Liver (tissue), 8 donors: ENCODE measurements at regions not wholly inside any gene's neighbourhood (a gene's known extent, or its start where the extent isn't known, plus 50 kb on each side); places are given as distances from the start of the nearest gene placed in this dataset.

Experiments
- DNase-seq: peaks from one replicate; pipeline ENCODE4 v3.0.0-alpha.2; 2017; ENCODE audit warnings: low spot score
- H3K27ac ChIP-seq, 2 donors: one replicate each; pipeline ENCODE4 v1.7.0; 2013; ENCODE audit warnings: inconsistent platforms in 2 of 2, low read length in 2 of 2, control low read depth in 1 of 2, low read depth in 1 of 2, mild to moderate bottlenecking in 1 of 2
- H3K27me3 ChIP-seq, 4 donors: one replicate each; pipeline versions ENCODE4 v1.6.1 to v1.7.0; 2013; ENCODE audit warnings: low read length in 3 of 4, inconsistent platforms in 1 of 4, mild to moderate bottlenecking in 1 of 4, moderate library complexity in 1 of 4; ENCODE audit not compliant: control insufficient read depth in 4 of 4, insufficient read depth in 4 of 4
- H3K36me3 ChIP-seq, 4 donors: one replicate each; pipeline versions ENCODE4 v1.6.1 to v1.7.0; 2013; ENCODE audit warnings: low read length in 3 of 4, mild to moderate bottlenecking in 3 of 4, low read depth in 1 of 4, moderate library complexity in 1 of 4; ENCODE audit not compliant: control insufficient read depth in 4 of 4, insufficient read depth in 3 of 4
- H3K4me1 ChIP-seq, 4 donors: one replicate each; pipeline versions ENCODE4 v1.6.1 to v1.7.0; 2013; ENCODE audit warnings: low read length in 3 of 4, mild to moderate bottlenecking in 3 of 4, moderate library complexity in 1 of 4; ENCODE audit not compliant: control insufficient read depth in 4 of 4, insufficient read depth in 4 of 4
- H3K4me3 ChIP-seq, 3 donors: one replicate each; pipeline versions ENCODE4 v1.6.1 to v1.7.0; 2013; ENCODE audit warnings: low read length in 3 of 3, control low read depth in 1 of 3, low read depth in 1 of 3, mild to moderate bottlenecking in 1 of 3
- H3K9ac ChIP-seq, 2 donors: one replicate each; pipeline ENCODE4 v1.7.0; 2013; ENCODE audit warnings: low read length in 2 of 2, mild to moderate bottlenecking in 2 of 2, moderate library complexity in 2 of 2, control low read depth in 1 of 2, low read depth in 1 of 2
- H3K9me3 ChIP-seq, 4 donors: one replicate each; pipeline versions ENCODE4 v1.6.1 to v1.7.0; 2013; ENCODE audit warnings: low read length in 3 of 4; ENCODE audit not compliant: control insufficient read depth in 4 of 4
- ATF3 ChIP-seq: IDR thresholded peaks from 2 replicates; pipeline ENCODE4 v1.6.1; 2016; ENCODE audit warnings: antibody characterized with exemption
- EGR1 ChIP-seq, 2 donors: IDR thresholded peaks; 2 replicates each; pipeline ENCODE4 v1.6.1; 2016 to 2018; ENCODE audit warnings: antibody characterized with exemption in 2 of 2, low read depth in 2 of 2
- FOXA1 ChIP-seq: IDR thresholded peaks from 2 replicates; pipeline ENCODE4 v1.6.1; 2016; ENCODE audit warnings: antibody characterized with exemption
- FOXA2 ChIP-seq: IDR thresholded peaks from 2 replicates; pipeline ENCODE4 v1.6.1; 2016; ENCODE audit warnings: antibody characterized with exemption
- GABPA ChIP-seq, 2 donors: IDR thresholded peaks in 1 of 2; conservative IDR thresholded peaks in 1 of 2; 2 replicates each; pipeline ENCODE4 v1.6.1; 2016; ENCODE audit warnings: antibody characterized with exemption in 2 of 2, mild to moderate bottlenecking in 1 of 2, moderate library complexity in 1 of 2
- HNF4A ChIP-seq, 2 donors: conservative IDR thresholded peaks; 2 replicates each; pipeline ENCODE4 v1.6.1; 2016; ENCODE audit warnings: antibody characterized with exemption in 2 of 2, mild to moderate bottlenecking in 2 of 2
- HNF4G ChIP-seq: IDR thresholded peaks from 2 replicates; pipeline ENCODE4 v1.6.1; 2016; ENCODE audit warnings: antibody characterized with exemption
- JUND ChIP-seq, 2 donors: IDR thresholded peaks; 2 replicates each; pipeline ENCODE4 v1.6.1; 2016; ENCODE audit warnings: antibody characterized with exemption in 2 of 2
- MAX ChIP-seq: IDR thresholded peaks from 2 replicates; pipeline ENCODE4 v1.6.1; 2016; ENCODE audit warnings: antibody characterized with exemption
- NR2F2 ChIP-seq: IDR thresholded peaks from 2 replicates; pipeline ENCODE4 v1.6.1; 2016; ENCODE audit warnings: antibody characterized with exemption
- RAD21 ChIP-seq, 2 donors: IDR thresholded peaks; 2 replicates each; pipeline ENCODE4 v1.6.1; 2016; ENCODE audit warnings: antibody characterized with exemption in 2 of 2, mild to moderate bottlenecking in 2 of 2
- REST ChIP-seq: IDR thresholded peaks from 2 replicates; pipeline ENCODE4 v1.6.1; 2016; ENCODE audit warnings: antibody characterized with exemption, mild to moderate bottlenecking
- RXRA ChIP-seq, 2 donors: IDR thresholded peaks; 2 replicates each; pipeline ENCODE4 v1.6.1; 2017 to 2018; ENCODE audit warnings: antibody characterized with exemption in 2 of 2, mild to moderate bottlenecking in 1 of 2
- TAF1 ChIP-seq: conservative IDR thresholded peaks from 2 replicates; pipeline ENCODE4 v1.6.1; 2016; ENCODE audit warnings: antibody characterized with exemption, mild to moderate bottlenecking
- YY1 ChIP-seq: IDR thresholded peaks from 2 replicates; pipeline ENCODE4 v1.6.1; 2016; ENCODE audit warnings: antibody characterized with exemption, mild to moderate bottlenecking
- WGBS: extraction: QIAGEN DNeasy Blood & Tissue Kit; methylation state at CpG from one replicate; pipeline ENCODE4 v1.1.7; 2013; 5-methylcytosine and 5-hydroxymethylcytosine counted together
- TF ChIP-seq, protein P1 (sequence below): fragments of 150-350 bp; IDR thresholded peaks from 2 replicates; pipeline ENCODE4 v1.5.1; 2017; ENCODE audit warnings: improper control_type of control experiment, low read depth, low read length; ENCODE audit not compliant: missing input control
- TF ChIP-seq, protein P2 (sequence below): IDR thresholded peaks from 2 replicates; pipeline ENCODE4 v1.6.1; 2016; ENCODE audit warnings: antibody characterized with exemption
- donor health status: healthy.
- donor health status: healthy.
- donor health status: healthy.
- donor health status: healthy.
- donor health status: healthy.

GRCh38 chr7:27424749-27425148 lies 182.1 kb downstream of the EVX1 start:
- peaks cover 4 to 12% (median 10%) of the 10 kb centered on the region in 4 donors for H3K4me1 ChIP-seq
- WGBS: 48% methylated on average over 4 of the region's 4 CpGs
- no peak for TF ChIP-seq GABPA (IDR thresholded peaks at IDR 0.05 in 1 of 2, conservative IDR thresholded peaks at IDR 0.05 in 1 of 2)
- TF ChIP-seq MAX: no peak
- TF ChIP-seq REST: no peak
- TF ChIP-seq JUND (IDR thresholded peaks at IDR 0.05): no peak
- TF ChIP-seq, protein P1, sequence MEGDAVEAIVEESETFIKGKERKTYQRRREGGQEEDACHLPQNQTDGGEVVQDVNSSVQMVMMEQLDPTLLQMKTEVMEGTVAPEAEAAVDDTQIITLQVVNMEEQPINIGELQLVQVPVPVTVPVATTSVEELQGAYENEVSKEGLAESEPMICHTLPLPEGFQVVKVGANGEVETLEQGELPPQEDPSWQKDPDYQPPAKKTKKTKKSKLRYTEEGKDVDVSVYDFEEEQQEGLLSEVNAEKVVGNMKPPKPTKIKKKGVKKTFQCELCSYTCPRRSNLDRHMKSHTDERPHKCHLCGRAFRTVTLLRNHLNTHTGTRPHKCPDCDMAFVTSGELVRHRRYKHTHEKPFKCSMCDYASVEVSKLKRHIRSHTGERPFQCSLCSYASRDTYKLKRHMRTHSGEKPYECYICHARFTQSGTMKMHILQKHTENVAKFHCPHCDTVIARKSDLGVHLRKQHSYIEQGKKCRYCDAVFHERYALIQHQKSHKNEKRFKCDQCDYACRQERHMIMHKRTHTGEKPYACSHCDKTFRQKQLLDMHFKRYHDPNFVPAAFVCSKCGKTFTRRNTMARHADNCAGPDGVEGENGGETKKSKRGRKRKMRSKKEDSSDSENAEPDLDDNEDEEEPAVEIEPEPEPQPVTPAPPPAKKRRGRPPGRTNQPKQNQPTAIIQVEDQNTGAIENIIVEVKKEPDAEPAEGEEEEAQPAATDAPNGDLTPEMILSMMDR: no peak
- no peak for TF ChIP-seq EGR1 (IDR thresholded peaks at IDR 0.05; ENCODE audit: low read depth in 2 of 2)
- TF ChIP-seq, protein P2, sequence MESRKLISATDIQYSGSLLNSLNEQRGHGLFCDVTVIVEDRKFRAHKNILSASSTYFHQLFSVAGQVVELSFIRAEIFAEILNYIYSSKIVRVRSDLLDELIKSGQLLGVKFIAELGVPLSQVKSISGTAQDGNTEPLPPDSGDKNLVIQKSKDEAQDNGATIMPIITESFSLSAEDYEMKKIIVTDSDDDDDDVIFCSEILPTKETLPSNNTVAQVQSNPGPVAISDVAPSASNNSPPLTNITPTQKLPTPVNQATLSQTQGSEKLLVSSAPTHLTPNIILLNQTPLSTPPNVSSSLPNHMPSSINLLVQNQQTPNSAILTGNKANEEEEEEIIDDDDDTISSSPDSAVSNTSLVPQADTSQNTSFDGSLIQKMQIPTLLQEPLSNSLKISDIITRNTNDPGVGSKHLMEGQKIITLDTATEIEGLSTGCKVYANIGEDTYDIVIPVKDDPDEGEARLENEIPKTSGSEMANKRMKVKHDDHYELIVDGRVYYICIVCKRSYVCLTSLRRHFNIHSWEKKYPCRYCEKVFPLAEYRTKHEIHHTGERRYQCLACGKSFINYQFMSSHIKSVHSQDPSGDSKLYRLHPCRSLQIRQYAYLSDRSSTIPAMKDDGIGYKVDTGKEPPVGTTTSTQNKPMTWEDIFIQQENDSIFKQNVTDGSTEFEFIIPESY: no peak
- TF ChIP-seq RAD21 (IDR thresholded peaks at IDR 0.05): no peak
- no peak for TF ChIP-seq RXRA (IDR thresholded peaks at IDR 0.05)
- TF ChIP-seq ATF3: no peak
- no peak for TF ChIP-seq YY1
- TF ChIP-seq HNF4G: no peak
- no peak for TF ChIP-seq NR2F2
- no peak for TF ChIP-seq FOXA1
- no peak overlapping the region for H3K4me3 ChIP-seq
- H3K9me3 ChIP-seq: no peaks in the 10 kb centered on the region
- H3K27ac ChIP-seq: no peak overlapping the region
- H3K36me3 ChIP-seq: no peaks in the 10 kb centered on the region
- no peaks in the 10 kb centered on the region for H3K27me3 ChIP-seq
- no peak for DNase-seq
- H3K9ac ChIP-seq: no peak overlapping the region

DNA sequence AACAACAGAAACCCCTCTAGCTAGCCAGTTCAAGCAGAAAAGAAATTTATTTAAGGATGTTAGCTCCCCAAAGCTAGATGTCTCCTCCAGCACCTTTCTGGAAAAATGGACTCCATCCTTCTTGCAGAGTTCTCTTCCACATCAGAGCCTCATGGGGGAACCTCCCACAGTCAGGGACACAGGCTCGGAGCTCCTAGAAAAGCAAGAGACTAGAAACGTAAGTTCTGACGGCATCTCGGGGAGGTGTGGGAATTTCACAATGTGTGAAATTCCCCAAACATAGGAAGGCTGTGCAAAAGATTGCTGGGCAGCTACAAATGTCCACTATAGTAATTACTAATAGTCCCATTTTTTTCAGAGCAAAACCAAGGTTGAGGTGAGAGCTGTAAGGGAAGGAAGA lies 184.8 kb downstream of the EVX1 start:
- TF ChIP-seq GABPA (IDR thresholded peaks at IDR 0.05 in 1 of 2, conservative IDR thresholded peaks at IDR 0.05 in 1 of 2) (no peak), TAF1 (no peak), HNF4A (conservative IDR thresholded peaks at IDR 0.05) (no peak), RXRA (IDR thresholded peaks at IDR 0.05) (no peak), FOXA2 (no peak)
- TF ChIP-seq, protein P1: no peak
- Histone ChIP-seq H3K9me3 (no peaks in the 10 kb centered on the region), H3K27ac (no peak overlapping the region), H3K4me3 (no peak overlapping the region), H3K4me1 (no peaks in the 10 kb centered on the region), H3K9ac (no peak overlapping the region), H3K36me3 (no peaks in the 10 kb centered on the region), H3K27me3 (no peaks in the 10 kb centered on the region)
- DNase-seq: no peak
- WGBS: 96% methylated on average over 4 of the region's 4 CpGs
